Kidney glomerular epithelial cell (primary cell): ENCODE measurements at regions not wholly inside any gene's neighbourhood (a gene's known extent, or its start where the extent isn't known, plus 50 kb on each side); places are given as distances from the start of the nearest gene placed in this dataset.
A peak's percentile ranks its signal among the peaks of the same experiment; 100 is the strongest.

Experiments
- DNase-seq: peaks from one replicate; lab custom pipeline; 2025; lab: John Stamatoyannopoulos, UW

DNA sequence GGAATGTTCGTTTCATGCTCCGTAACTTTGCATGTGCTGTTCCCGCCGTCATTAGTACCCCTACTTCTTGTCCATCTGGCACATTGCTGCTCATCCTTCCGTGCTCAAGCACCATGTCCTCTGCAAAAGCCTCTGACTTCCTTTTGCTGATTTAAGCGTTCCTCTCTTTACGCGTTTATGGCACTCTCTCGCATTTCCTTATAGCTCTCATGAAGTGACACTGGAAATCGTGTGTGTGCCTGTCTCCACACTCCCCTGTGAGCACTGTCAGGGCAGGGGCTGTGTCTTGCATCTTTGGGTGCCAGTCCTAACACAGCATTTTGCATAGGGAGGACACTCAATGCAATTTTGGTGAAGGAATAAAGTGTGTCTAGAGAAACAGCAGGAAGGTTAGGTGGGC, 210.6 kb upstream of the FAT1 start:
- no peak for DNase-seq

DNA sequence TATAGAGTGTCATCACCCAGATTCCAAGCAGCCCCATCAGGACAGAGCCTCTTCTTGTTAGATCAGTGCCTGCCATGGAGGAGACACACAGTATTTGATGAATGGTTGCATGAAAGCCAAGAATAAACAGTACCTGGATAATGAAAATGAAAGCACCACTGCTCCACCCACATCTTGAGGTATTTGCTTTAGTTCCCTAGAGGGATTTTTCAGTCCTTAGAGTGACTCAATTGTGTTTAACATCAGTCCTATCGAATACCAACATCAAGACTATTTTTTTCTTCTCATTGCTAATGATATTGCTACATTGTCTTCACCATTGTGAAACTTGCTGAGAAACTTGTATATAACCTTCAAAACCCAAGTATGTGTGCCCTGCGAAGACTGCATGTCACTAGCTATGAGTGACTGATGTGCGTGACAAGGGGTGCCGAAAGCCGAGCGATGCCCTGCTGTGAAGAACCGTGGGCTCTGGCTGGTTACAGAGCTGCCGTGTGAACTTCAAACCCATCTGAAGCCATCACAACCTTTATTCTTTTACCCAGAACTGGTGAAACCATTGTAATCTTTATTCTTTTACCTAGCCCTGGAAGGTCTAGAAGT, 211.3 kb upstream of the FAT1 start:
- no peak for DNase-seq

DNA sequence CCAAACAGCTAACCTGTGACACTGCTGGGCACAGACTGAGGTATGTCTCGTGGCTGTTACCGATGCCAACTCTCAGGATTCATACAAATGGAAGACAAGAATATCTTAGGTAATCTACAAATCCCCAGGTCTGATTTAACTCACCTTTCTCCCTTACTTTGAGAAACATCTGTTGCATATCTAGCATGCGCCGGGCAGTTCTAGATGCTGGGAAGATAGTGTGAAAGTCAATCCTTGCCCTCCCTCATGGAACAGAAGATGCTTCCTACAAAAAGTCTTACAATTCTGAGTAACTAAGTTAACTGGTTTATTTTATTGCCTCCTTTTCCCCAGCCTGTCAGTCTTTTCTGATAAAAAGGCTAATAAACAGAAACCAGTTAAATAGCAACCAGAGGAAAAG, 212.2 kb upstream of the FAT1 start:
- DNase-seq = no peak

DNA sequence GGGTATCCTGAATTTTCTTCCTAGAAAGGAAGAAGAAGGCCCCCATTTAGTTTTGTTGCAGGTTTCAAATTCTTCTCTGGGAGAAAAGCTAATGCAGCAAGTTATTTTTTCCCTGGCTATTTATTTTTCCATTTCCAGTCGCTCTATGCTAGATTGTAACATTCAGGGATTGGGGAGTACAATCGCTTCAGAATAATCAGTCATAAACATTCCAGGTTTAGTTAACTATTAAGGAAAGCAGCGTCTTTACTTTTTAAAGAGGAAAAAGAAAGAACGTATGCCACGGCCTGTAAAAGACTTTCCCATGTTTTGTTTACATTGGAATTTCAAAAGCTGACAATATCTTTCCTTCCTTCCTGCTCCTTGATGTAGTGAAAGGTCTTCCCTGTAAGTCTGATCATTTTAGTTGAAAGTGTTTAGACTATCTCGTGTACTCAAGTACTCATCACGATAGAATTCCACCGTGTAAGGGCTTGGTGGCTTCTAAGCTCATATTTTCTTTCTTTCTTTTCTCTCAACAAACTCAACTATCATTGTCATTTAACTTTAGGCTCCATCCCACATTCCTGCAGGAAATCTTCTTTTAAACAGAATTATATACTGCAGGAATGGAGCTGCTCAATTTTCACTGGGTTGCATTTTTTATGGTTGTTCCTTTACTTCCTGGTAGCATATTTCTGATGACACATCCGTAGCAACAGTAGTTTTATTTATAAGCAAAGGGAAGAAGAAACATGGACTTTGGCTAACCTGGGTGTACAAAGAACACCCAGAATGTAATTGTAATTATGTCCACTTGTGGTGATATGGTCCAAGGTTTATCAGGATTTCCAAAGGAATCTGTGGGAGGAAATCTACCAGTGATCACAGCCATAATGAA, 213.1 kb upstream of the FAT1 start:
- peak; percentile 95 for DNase-seq

DNA sequence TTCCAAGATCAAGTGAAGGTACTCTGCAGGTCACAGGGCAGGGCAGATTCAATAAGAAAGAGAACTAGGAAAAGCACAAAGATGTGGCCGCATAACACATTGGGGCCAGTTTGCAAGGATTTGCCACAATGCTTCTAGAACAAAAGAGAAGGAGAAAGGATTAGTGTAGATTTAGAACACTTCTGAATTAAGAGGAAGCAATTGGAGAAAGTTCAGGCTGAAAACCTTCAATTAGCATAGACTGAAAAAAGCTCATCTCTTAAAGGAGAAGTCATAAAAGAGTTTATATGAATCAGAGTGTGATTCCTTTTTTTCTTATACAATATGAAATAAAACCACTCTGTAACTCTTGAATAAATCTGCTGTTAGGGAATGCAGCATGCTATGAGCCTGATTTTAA, 215.6 kb upstream of the FAT1 start:
- DNase-seq = no peak

DNA sequence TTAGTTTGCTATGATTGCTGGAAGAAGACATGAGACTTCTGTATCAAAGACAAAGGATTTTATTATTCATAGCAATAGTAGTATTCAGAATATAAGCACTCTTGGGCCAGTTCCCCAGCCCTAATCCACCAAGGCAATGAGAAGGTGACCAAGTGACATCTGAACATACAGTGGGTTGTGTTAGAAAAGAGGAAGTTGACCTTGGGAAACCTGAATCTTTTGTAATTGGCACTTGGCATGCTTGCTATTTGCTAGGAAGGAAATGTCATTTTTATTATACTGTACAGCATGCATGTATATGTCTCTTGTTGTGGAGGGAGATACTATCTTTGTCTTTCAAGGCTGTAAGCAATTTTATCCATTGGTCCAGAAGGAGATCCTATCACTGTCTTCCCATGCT, 216.1 kb upstream of the FAT1 start:
- DNase-seq = no peak

DNA sequence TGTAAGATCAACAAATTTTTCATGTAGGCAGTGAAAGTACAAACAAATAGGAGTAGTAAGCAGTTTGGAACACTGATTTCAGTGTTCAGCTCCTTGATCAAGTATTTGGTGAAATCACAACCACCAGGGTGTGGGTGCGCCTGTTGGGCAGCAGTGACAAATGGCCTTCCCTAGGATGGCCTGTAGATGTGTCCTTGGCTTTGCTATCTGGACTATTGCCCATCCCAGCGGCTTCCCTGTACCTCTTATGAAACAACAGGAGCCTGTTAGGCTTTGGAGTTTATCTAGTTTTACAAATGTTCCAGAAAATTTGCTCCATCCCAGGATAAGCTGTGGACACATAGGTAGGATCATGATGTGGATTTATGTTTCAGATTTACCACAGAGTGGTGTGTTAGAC, 216.8 kb upstream of the FAT1 start:
- DNase-seq = no peak

DNA sequence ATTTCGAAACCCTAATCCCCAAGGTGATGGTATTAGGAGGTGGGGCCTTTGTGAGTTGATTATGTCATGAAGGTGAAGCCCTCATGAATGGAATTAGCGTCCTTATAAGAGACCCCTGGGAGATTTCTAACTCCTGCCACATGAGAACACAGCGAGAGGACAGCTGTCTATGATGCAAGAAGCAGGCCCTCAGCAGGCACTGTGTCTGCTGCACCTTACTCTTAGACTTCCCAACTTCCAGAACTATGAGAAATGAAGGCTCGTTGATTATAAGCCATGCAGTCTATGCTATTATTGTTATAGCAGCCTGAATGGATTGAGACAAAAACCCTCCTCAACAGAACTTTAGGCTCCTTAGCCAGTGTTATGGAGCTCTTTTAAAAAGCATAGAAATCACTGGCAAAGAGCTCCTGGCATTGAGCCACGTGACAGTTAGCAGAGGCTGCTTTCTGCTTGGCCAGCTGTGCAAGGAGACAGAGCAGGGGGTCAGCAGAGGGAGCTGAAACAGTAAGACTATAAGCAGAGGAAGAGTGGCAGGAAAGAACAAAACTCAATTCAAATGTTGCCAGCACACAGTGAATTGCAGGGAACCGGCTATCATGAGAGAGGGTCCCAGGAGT, 219.2 kb upstream of the FAT1 start:
- peak; percentile 90 for DNase-seq

DNA sequence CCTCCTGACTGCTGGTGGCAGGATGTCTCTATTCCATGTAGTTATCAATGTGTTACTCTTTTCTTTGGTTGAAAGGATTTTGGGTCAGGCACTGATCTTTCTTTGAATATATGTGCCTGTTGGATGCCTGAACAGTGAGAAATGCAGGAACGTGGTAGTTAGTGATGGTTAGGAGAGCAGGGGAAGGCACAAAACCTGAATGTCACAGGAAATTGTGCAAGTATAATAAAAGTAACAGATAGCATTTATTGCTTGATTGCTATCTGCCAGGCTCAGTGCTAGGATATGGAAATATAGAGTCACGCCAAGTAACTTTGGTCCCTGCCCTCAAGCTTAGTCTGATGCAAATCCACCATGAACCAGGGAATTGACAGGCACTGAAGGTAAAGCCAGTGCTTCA, 219.8 kb upstream of the FAT1 start:
- peak; percentile 49 for DNase-seq

DNA sequence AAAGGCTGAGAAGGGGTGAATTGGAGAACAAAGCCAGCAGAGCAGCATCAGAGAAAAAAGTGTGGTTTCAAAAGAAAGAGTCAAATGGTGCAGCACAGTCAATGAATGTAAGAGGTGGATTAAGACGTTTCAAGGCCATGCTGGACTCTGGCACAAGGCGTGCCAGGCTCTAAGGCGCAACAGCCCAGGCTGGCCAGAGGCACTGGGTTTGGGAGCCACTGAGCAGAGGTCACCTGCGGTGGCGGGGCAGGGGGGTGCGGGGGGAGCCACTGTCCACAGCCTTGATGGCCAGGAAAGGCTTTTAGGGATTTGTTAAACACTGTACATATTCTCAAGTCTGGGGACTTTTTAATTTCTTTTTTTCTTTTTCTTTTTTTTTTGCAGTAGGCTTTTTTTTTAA, 222.5 kb upstream of the FAT1 start:
- no peak for DNase-seq

DNA sequence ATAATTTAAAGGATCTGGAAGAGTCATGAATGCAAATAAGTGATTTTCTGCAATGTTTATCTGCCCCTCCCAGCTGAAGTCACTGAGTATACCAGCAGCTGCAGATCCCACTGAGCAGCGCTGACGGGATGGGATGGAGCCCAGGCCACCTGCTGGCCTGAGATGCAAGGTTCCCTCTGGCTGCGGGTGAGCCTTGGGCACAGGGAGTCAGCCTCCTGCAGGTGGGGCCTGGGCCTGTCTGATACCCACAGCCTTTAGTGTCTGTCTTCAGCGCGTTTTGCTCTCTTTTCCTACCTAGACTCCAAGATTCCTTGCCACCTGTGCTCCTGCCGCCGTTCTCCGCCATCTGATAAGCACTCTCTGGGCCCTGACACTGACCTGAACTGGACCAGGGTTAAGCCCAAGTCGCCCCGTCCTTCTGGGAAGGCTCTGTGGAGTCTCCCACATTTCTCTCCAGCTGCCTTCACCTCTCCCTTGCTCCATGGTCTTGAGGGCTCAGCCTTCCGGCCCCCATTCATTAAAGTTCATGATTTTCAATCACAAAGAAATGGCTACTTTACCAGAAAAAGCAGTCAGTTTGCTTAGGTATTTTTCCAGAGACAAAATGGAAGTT, 223.1 kb upstream of the FAT1 start:
- no peak for DNase-seq

DNA sequence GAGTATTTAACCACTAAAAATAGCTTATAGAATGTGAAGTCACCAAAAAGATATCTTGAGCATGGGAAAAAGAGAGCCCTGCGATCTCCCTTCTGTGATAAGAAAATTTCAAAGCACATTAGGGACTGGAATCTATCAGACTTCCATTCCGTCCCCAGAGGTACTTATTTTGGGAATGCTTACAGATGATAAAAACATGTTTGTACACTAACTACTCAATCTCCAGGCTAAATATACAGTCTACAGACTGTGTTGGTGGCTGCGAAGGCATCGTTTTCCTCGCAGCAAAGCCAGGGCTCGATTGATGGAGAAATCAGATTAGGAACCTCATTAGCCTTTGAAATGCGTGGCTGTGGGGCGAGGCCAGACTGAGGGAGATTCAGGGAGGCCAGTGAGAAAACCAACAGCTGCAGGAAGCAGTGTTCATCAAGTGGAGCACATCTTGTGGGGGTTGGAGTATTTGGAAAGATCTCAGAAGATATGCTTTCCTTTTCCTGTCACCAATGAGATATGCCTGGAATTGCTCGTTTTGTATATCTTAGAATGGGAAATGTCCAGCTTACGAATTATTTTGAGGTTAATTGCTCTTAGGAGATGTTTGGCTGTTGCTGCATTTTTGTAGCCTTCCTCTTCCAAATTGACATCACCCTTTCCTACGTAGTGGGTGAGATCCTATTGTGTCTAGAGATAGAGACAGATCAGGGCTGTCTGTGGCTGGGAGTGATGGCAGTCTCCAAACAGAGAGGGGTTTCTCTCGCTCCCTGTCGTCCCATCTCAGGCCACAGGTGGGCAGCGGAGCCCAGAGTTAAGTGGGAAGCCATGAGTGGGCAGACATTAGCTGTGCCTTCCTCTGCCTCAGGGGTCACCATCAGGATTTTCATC, 224.9 kb upstream of the FAT1 start:
- DNase-seq = peak; percentile 15

DNA sequence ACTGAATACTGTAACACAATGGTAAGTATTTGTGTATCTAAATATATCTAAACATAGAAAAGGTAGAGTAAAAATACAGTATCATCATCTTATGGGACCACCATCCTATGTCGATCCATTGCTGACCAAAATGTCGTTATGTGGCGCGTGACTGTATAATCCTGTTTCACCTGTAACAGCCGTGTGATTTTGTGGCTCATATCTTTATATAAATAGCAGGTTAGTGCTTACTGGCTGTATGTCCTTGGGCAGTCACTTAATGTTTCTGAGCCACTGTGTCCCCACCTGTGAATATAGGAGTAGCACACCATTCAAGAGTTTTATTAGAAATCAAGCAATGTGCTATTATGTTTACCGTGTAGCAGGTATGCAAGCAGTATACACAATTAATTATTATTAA, 226.2 kb upstream of the FAT1 start:
- DNase-seq = no peak

DNA sequence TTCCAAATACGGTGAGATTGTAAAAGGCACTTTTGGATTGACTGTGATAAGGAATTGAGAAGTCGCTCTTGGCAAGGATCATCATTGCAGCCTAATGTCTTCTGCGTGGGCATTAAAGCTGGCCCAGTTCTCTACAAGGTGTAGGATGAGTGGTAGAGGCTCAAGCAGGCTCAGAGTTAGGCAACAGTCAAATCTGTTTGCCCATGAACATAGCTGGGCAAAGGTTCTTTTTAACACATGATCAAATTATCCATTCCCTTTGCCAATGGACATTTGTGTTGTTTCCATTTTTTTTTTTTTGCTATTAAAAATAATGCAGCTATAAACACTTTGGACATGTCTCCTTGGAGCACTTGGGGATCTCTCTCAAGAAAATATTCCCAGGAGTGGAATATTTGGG, 229.1 kb upstream of the FAT1 start:
- no peak for DNase-seq

DNA sequence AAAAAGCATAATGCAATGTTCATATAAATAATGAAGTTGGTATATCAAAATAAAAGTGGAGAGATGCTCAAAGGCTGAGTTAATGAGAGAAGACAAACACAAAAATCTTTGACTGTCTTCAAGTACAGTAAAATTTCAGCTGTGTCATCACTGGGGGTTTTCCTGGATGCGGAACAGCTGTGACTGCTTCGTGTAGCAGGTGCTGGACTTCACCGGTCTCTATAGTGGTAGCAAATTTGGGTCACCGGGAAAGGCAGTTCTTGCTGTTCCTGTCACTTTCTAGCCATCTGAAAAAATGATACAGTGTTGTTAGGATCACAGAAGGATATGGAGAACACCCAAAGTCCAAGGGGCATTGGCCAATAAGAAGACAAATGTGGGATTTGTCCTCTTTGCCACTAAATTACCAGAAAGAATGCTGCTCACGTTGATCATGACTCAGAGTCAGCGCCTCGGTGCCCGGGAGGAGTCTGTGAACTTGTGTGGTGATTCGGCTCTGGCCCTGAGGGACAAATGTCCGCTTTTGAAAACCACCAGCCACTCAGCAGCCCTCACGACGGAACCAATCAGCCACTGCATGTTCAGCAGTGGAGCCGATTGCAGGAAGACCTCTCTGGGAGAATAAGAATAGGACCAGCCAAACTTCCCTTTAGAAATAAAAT, 230.1 kb upstream of the FAT1 start:
- DNase-seq = no peak

DNA sequence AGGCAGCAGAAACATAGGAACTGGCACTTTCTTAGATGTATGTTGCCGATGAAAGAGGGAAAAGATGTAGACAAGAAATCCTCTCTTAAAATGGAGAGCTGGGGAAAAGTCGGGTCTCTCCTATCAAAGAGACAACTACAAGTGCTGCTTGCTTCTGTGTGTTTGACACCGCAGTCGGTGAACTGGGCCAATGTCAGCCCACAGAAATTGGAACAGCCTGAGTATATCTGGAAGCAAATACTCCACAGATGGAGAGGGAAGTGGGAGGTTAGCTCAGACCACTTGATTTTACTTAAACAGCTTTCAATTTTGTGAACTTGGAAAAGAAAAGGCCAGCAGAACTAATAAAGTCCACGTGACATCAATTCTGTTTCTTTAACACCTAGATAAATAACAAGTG, 230.9 kb upstream of the FAT1 start:
- no peak for DNase-seq

DNA sequence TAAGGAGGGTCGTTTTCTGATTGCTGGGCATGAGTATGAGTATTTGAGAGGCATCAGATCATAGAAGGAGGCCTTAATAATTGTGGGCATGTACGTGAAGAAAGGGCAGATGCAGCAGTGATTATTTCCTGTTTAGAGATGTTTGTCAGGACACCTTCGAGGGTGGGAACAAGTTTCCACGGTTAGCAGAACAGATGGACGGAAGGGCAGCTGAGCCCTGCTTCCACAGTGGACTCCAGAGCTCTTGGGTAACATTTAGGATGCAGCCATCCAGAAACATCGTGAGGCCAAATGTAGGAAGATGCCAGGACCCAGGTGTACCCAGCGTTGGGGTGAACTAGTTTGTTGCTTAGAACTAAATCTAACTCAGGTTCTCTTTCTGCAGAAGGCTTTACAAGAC, 231.3 kb upstream of the FAT1 start:
- no peak for DNase-seq

DNA sequence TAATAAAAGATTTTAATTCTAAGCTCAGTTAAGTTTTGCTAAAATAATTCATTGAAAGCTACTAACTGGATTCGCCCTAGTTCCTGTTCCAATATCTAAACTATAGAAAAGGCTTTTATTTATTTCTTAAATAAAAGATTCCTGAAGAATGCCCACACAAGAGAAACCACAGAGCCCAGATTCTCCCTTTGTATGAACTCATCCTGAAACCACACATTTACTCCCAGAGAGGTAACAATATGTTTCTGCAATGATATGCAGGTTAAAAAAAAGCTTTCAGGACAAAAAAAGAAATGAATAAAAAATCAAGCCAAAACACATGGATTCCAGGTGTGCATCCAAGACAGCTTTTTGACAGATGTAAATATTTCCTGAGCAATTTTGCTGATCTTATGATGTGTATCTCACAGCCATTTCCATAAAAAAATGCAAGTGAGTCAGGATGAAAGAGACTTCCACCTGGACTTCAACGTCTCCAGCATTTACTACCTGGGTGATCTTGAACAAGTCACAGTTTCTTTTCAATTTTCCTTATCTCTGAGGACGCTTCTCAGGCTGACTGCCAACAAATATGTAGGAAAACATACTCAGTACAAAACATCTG, 234.4 kb upstream of the FAT1 start:
- DNase-seq = peak; percentile 81

DNA sequence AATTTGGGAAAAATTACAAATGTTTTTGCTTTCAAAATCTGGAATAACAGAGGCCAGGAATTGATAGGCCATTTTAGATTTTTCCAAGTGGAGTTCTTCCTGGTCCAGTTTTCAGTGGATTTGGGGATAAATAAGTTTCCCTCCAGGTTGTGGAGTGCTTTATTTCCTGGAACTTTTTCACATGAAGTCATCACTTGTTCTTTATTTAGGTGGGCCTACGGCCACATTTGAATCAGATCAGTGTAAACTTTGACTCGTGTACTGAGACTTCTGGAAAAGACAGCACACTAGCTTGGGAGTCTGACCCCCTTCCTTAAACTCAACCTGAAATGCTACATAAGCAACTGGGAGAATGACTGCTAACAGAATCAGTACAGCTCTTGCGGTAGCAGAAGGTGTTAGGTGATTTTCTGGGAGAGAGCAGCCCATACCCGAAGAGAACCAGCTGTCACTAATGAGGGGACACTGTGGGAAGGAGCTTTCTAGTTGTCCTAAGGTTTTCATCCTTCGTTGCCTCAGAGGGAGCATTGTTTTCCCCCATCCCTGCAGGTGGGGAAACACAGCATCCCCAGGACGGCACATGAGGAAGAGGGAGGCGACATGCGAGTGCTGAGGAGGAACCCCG, 235.2 kb upstream of the FAT1 start:
- no peak for DNase-seq

DNA sequence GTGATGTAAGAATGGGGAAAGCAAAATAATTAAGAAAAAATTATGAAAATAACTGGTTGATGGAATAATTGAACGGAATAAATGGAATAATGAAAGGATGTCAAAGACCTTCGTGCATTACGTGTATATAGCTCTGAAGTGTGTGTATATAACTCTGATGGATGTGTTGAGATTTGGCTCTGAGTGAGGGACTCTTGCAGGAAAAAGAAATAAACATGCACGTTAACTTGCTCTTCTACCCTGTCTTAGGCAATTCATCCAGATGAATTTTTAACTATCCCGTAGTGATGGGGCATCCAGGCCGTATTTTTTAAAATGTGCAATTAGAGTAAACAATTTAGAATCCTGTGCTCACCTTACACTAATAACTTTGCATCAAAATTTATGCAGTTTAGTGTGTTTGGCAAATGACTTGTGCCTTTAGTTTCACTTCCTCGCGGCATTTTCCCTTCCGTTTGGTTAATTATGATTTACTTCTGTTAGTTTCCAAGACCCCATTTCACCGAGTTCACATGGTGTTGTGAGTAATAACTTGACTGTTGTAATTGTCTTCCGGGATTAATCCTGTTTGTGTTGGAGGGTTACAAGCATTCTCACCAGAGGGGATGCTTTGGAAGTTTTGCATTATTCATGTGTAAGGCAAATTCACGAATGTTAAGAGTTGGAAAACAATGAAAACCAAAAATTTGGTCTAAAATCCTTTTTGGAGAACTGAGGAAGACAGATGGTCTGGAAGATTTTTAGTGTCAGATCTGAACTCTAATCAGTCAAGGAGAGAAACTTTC, 256.5 kb upstream of the FAT1 start:
- no peak for DNase-seq
